ENCODE measurements at regions not wholly inside any gene's neighbourhood (a gene's known extent, or its start where the extent isn't known, plus 50 kb on each side); places are given as distances from the start of the nearest gene placed in this dataset.
"Not testable (repeated sequence)": the region's sequence is repeated elsewhere in the genome, so short reads cannot be mapped to it uniquely, and the experiment has no call there.

- no peak for TF ChIP-seq CTCF (IDR thresholded peaks at IDR 0.05)
- H3K27ac Mint-ChIP-seq: no peak overlapping the region
- no peak for ATAC-seq (ENCODE audit: low read depth)
- H3K27me3 Mint-ChIP-seq: peaks cover 2% of the 10 kb centered on the region
- peaks cover 2% of the 10 kb centered on the region for H3K9me3 Mint-ChIP-seq
- DNase-seq: no peak
- H3K4me1 Mint-ChIP-seq: no peaks in the 10 kb centered on the region
- ChIA-PET POLR2A (no interaction called here), CTCF (no interaction called here)
- no peak overlapping the region for H3K4me3 Mint-ChIP-seq
- no peaks in the 10 kb centered on the region for H3K36me3 Mint-ChIP-seq (ENCODE audit: low read depth)
- intact Hi-C loops (cut with micrococcal nuclease): no loop called here
Observed at GRCh38 chr4:16411501-16412085, 185.3 kb upstream of the TAPT1 start.

- DNase-seq; H3K4me1 Mint-ChIP-seq; H3K27ac Mint-ChIP-seq; CTCF ChIA-PET; intact Hi-C loops (cut with micrococcal nuclease); POLR2A ChIA-PET; H3K27me3 Mint-ChIP-seq; H3K9me3 Mint-ChIP-seq; H3K4me3 Mint-ChIP-seq; H3K36me3 Mint-ChIP-seq (ENCODE audit: low read depth); ATAC-seq (ENCODE audit: low read depth): not testable (repeated sequence)
Observed at GRCh38 chr4:16393216-16393615, 166.9 kb upstream of the TAPT1 start.

GRCh38 chr4:16391196-16391595 is 164.9 kb upstream of the TAPT1 start:
- ATAC-seq (ENCODE audit: low read depth) (no peak), DNase-seq (no peak)
- POLR2A ChIA-PET: no interaction called here
- intact Hi-C loops (cut with micrococcal nuclease): no loop called here
- Mint-ChIP-seq H3K27ac (no peak overlapping the region), H3K4me3 (no peak overlapping the region), H3K4me1 (no peaks in the 10 kb centered on the region), H3K27me3 (no peaks in the 10 kb centered on the region), H3K9me3 (no peaks in the 10 kb centered on the region), H3K36me3 (ENCODE audit: low read depth) (no peaks in the 10 kb centered on the region)
- no peak for TF ChIP-seq CTCF (IDR thresholded peaks at IDR 0.05)
- CTCF ChIA-PET: no interaction called here

GRCh38 chr4:16387448-16387847 is 161.2 kb upstream of the TAPT1 start:
- no peak for TF ChIP-seq CTCF (IDR thresholded peaks at IDR 0.05)
- Mint-ChIP-seq H3K27me3 (no peaks in the 10 kb centered on the region), H3K4me3 (no peak overlapping the region), H3K4me1 (no peaks in the 10 kb centered on the region), H3K36me3 (ENCODE audit: low read depth) (no peaks in the 10 kb centered on the region), H3K27ac (no peak overlapping the region), H3K9me3 (no peaks in the 10 kb centered on the region)
- ChIA-PET POLR2A (no interaction called here), CTCF (no interaction called here)
- DNase-seq: no peak
- intact Hi-C loops (cut with micrococcal nuclease): no loop called here
- ATAC-seq (ENCODE audit: low read depth): no peak

- H3K4me3 Mint-ChIP-seq: no peak overlapping the region
- H3K27me3 Mint-ChIP-seq: no peaks in the 10 kb centered on the region
- no peak for TF ChIP-seq CTCF (IDR thresholded peaks at IDR 0.05)
- H3K36me3 Mint-ChIP-seq (ENCODE audit: low read depth): no peaks in the 10 kb centered on the region
- no peak for DNase-seq
- ChIA-PET POLR2A (no interaction called here), CTCF (no interaction called here)
- no peak for ATAC-seq (ENCODE audit: low read depth)
- intact Hi-C loops (cut with micrococcal nuclease): no loop called here
- no peaks in the 10 kb centered on the region for H3K9me3 Mint-ChIP-seq
- H3K4me1 Mint-ChIP-seq: no peaks in the 10 kb centered on the region
- no peak overlapping the region for H3K27ac Mint-ChIP-seq
Observed at GRCh38 chr4:16386711-16387320, 160.5 kb upstream of the TAPT1 start.

- DNase-seq (no peak), ATAC-seq (ENCODE audit: low read depth) (no peak)
- no peaks in the 10 kb centered on the region for H3K4me1 Mint-ChIP-seq
- no peaks in the 10 kb centered on the region for H3K27me3 Mint-ChIP-seq
- H3K9me3 Mint-ChIP-seq: no peaks in the 10 kb centered on the region
- H3K4me3 Mint-ChIP-seq: no peak overlapping the region
- no peaks in the 10 kb centered on the region for H3K36me3 Mint-ChIP-seq (ENCODE audit: low read depth)
- TF ChIP-seq CTCF (IDR thresholded peaks at IDR 0.05): no peak
- intact Hi-C loops (cut with micrococcal nuclease): no loop called here
- ChIA-PET POLR2A (no interaction called here), CTCF (no interaction called here)
- no peak overlapping the region for H3K27ac Mint-ChIP-seq
Observed at GRCh38 chr4:16384576-16384975, 158.3 kb upstream of the TAPT1 start.

All from activated B cell treated with CpG ODN at 0.5 μM for 24 hours (primary cell).